ENCODE measurements at regions not wholly inside any gene's neighbourhood (a gene's known extent, or its start where the extent isn't known, plus 50 kb on each side); places are given as distances from the start of the nearest gene placed in this dataset.

DNA sequence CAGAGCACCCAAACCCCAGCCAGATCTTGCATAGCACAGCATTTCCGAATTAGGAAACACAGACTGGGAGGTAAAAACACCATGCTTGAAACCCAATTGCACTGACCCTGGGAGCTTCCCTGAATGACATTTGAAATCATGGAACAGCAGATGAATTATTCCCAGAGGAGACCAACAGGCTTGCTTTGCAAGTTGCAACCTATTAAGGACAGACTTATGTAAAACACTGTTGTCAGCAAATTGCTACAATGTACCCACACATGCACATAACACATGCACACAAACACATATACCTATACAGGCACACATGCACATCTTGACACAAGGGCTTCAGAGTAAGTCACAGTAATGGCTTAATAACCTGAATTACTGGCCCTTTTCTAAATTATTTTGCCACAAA is 984.8 kb downstream of the DNAH5 start:
- H3K36me3 ChIP-seq (ENCODE audit: control insufficient read depth in 1 of 2, insufficient read depth in 2 of 2, low read length in 2 of 2), result no peaks in the 10 kb centered on the region
- no peak overlapping the region for H3K9ac ChIP-seq (ENCODE audit: low read length)
- CTCF ChIA-PET, result no interaction called here
- no TSS peak for BruUV-seq (replicated peaks)
- H2AFZ ChIP-seq (ENCODE audit: low read depth, low read length, poor library complexity, severe bottlenecking), result no peak overlapping the region
- H4K20me1 ChIP-seq (ENCODE audit: insufficient read depth), result no peaks in the 10 kb centered on the region
- no peaks in the 10 kb centered on the region for H3K9me2 ChIP-seq (ENCODE audit: insufficient read depth)
- H3K4me1 ChIP-seq (ENCODE audit: control insufficient read depth in 1 of 2, insufficient read depth in 2 of 2, low read length in 2 of 2), result no peaks in the 10 kb centered on the region
- no peak for TF ChIP-seq ELF1 (IDR thresholded peaks at IDR 0.05; ENCODE audit: borderline replicate concordance, low read depth)
- intact Hi-C loops (cut with micrococcal nuclease), result no loop called here
- H3K4me3 ChIP-seq (replicated peaks in 1 of 2; ENCODE audit: low read depth in 1 of 2, low read length in 2 of 2), result no peak overlapping the region
- RAD21 ChIA-PET (ENCODE audit: low non-redundant PET in 1 of 2, low total read pairs in 2 of 2, uncharacterized antibody in 2 of 2, unreplicated experiment in 2 of 2), result no interaction called here
- no peaks in the 10 kb centered on the region for H3K27me3 ChIP-seq (ENCODE audit: insufficient read depth, low read length)
- no peak for DNase-seq (ENCODE audit: low read depth, low spot score)
- POLR2A ChIA-PET, result no interaction called here
- peaks cover 12 to 14% of the 10 kb centered on the region in 2 experiments; a peak in 2 of 4 replicates for H3K9me3 ChIP-seq (ENCODE audit: control insufficient read depth in 1 of 2, insufficient read depth in 1 of 2, low read depth in 1 of 2, low read length in 2 of 2)
- no peak overlapping the region for H3K27ac ChIP-seq (ENCODE audit: low read depth, low read length)
- H3K4me2 ChIP-seq (ENCODE audit: low read length), result no peak overlapping the region
- no peaks in the 10 kb centered on the region for H3K79me2 ChIP-seq (ENCODE audit: insufficient read depth, low read length)
- ATAC-seq, result no peak

DNA sequence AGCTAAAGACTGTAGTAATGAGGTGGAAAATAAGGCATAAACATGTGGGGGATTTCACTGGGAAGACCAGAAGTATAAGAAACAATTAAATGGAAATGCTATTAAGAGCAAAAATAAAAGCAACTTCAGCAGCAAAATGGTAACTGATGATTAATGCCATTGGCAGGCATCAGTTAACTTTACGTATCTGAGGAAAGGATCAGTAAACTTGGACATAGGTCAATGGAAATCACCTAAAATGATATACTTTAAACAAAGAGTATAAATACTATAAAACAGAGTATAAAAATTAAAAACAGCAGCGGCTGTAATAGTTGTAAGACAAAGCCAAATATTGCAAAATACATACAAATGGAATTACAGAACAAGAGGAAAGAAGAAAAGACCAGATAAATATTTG is 992.1 kb downstream of the DNAH5 start:
- Histone ChIP-seq H3K4me1 (ENCODE audit: control insufficient read depth in 1 of 2, insufficient read depth in 2 of 2, low read length in 2 of 2) (no peaks in the 10 kb centered on the region), H3K9me3 (ENCODE audit: control insufficient read depth in 1 of 2, insufficient read depth in 1 of 2, low read depth in 1 of 2, low read length in 2 of 2) (peaks cover 16 to 23% of the 10 kb centered on the region in 2 experiments; a peak in 2 of 4 replicates), H3K79me2 (ENCODE audit: insufficient read depth, low read length) (no peaks in the 10 kb centered on the region), H3K4me2 (ENCODE audit: low read length) (no peak overlapping the region), H3K9me2 (ENCODE audit: insufficient read depth) (no peaks in the 10 kb centered on the region), H4K20me1 (ENCODE audit: insufficient read depth) (no peaks in the 10 kb centered on the region), H2AFZ (ENCODE audit: low read depth, low read length, poor library complexity, severe bottlenecking) (no peak overlapping the region), H3K36me3 (ENCODE audit: control insufficient read depth in 1 of 2, insufficient read depth in 2 of 2, low read length in 2 of 2) (no peaks in the 10 kb centered on the region), H3K9ac (ENCODE audit: low read length) (no peak overlapping the region), H3K27me3 (ENCODE audit: insufficient read depth, low read length) (no peaks in the 10 kb centered on the region), H3K4me3 (replicated peaks in 1 of 2; ENCODE audit: low read depth in 1 of 2, low read length in 2 of 2) (no peak overlapping the region), H3K27ac (ENCODE audit: low read depth, low read length) (no peak overlapping the region)
- DNase-seq (ENCODE audit: low read depth, low spot score), result no peak
- intact Hi-C loops (cut with micrococcal nuclease), result no loop called here
- TF ChIP-seq RAD21 (IDR thresholded peaks at IDR 0.05; ENCODE audit: low read depth) (no peak), CEBPB (IDR thresholded peaks at IDR 0.05; ENCODE audit: low read depth) (no peak), EZH2phosphoT487 (IDR thresholded peaks at IDR 0.05; ENCODE audit: borderline replicate concordance) (no peak), SRF (IDR thresholded peaks at IDR 0.05; ENCODE audit: low read depth) (no peak), ZFX (IDR thresholded peaks at IDR 0.05) (no peak), POLR2A (IDR thresholded peaks at IDR 0.05; ENCODE audit: borderline replicate concordance, extremely low read depth, insufficient read depth, insufficient read length) (no peak), POLR2AphosphoS5 (IDR thresholded peaks at IDR 0.05; ENCODE audit: low read depth, low read length) (no peak), ZNF274 (IDR thresholded peaks at IDR 0.05; ENCODE audit: low read depth, low read length) (no peak), CBX3 (IDR thresholded peaks at IDR 0.05; ENCODE audit: low read depth) (no peak)
- TF ChIP-seq, protein P1, sequence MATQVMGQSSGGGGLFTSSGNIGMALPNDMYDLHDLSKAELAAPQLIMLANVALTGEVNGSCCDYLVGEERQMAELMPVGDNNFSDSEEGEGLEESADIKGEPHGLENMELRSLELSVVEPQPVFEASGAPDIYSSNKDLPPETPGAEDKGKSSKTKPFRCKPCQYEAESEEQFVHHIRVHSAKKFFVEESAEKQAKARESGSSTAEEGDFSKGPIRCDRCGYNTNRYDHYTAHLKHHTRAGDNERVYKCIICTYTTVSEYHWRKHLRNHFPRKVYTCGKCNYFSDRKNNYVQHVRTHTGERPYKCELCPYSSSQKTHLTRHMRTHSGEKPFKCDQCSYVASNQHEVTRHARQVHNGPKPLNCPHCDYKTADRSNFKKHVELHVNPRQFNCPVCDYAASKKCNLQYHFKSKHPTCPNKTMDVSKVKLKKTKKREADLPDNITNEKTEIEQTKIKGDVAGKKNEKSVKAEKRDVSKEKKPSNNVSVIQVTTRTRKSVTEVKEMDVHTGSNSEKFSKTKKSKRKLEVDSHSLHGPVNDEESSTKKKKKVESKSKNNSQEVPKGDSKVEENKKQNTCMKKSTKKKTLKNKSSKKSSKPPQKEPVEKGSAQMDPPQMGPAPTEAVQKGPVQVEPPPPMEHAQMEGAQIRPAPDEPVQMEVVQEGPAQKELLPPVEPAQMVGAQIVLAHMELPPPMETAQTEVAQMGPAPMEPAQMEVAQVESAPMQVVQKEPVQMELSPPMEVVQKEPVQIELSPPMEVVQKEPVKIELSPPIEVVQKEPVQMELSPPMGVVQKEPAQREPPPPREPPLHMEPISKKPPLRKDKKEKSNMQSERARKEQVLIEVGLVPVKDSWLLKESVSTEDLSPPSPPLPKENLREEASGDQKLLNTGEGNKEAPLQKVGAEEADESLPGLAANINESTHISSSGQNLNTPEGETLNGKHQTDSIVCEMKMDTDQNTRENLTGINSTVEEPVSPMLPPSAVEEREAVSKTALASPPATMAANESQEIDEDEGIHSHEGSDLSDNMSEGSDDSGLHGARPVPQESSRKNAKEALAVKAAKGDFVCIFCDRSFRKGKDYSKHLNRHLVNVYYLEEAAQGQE (IDR thresholded peaks at IDR 0.05; ENCODE audit: low read depth), result no peak
- RAD21 ChIA-PET (ENCODE audit: low non-redundant PET in 1 of 2, low total read pairs in 2 of 2, uncharacterized antibody in 2 of 2, unreplicated experiment in 2 of 2), result no interaction called here
- ATAC-seq, result no peak
- CTCF ChIA-PET, result no interaction called here
- POLR2A ChIA-PET, result no interaction called here
- BruUV-seq (replicated peaks), result no TSS peak

Measured in HCT116 (cell line).